OCI-LY7 (cell line): ENCODE measurements at regions not wholly inside any gene's neighbourhood (a gene's known extent, or its start where the extent isn't known, plus 50 kb on each side); places are given as distances from the start of the nearest gene placed in this dataset.
"Not testable (repeated sequence)": the region's sequence is repeated elsewhere in the genome, so short reads cannot be mapped to it uniquely, and the experiment has no call there.

ENCODE experiments used
- BruUV-seq: library from RNA; stranded (reverse); fragments of 400-500 nt; replicated peaks from 2 replicates; lab custom pipeline; 2021; lab: Mats Ljungman, UMichigan
- CTCF ChIA-PET: fragments of 300-600 bp; sonication (Branson Sonifier 250); formaldehyde crosslinking; loops from one replicate; lab custom pipeline; 2022; ENCODE audit warnings: antibody characterized with exemption; ENCODE audit not compliant: unreplicated experiment; lab: Charles Lee
- POLR2A ChIA-PET: fragments of 300-600 bp; sonication (Branson Sonifier 250); formaldehyde crosslinking; loops from one replicate; lab custom pipeline; 2022; ENCODE audit warnings: antibody characterized with exemption; lab: Charles Lee
- DNase-seq: peaks from one replicate; pipeline ENCODE4 v3.0.0-alpha.2; 2015; ENCODE audit warnings: low spot score
- H2AFZ ChIP-seq: fragments of 200-600 bp; sonication (generic), shearing (Covaris generic); 2 replicates; pipeline ENCODE4 v1.6.1; 2014; ENCODE audit warnings: mild to moderate bottlenecking, antibody characterized with exemption, low read length, moderate library complexity
- H3K27ac ChIP-seq: fragments of 200-600 bp; sonication (generic); 2 replicates; pipeline ENCODE4 v1.5.1; 2014; ENCODE audit warnings: mixed run types, low read depth, mild to moderate bottlenecking, moderate library complexity, low read length, inconsistent platforms; ENCODE audit not compliant: poor library complexity, severe bottlenecking
- H3K36me3 ChIP-seq: fragments of 200-600 bp; sonication (generic); 2 replicates; pipeline ENCODE4 v1.6.1; 2014; ENCODE audit warnings: mild to moderate bottlenecking, antibody characterized with exemption, low read length, moderate library complexity, mixed read lengths; ENCODE audit not compliant: insufficient read depth
- H3K4me1 ChIP-seq: fragments of 200-600 bp; sonication (generic); 2 replicates; pipeline ENCODE4 v1.5.1; 2014; ENCODE audit warnings: mild to moderate bottlenecking, low read length; ENCODE audit not compliant: insufficient read depth, poor library complexity, severe bottlenecking
- H3K4me2 ChIP-seq: fragments of 200-600 bp; sonication (generic); 2 replicates; pipeline ENCODE4 v1.6.1; 2014; ENCODE audit warnings: mild to moderate bottlenecking, low read length
- H3K4me3 ChIP-seq: fragments of 200-600 bp; sonication (generic); 2 replicates; pipeline ENCODE4 v1.5.1; 2014; ENCODE audit warnings: mild to moderate bottlenecking, low read depth, low read length; ENCODE audit not compliant: poor library complexity, severe bottlenecking
- H3K79me2 ChIP-seq: fragments of 200-600 bp; sonication (generic); 2 replicates; pipeline ENCODE4 v1.6.1; 2016; ENCODE audit warnings: low read depth, mild to moderate bottlenecking, low read length, moderate library complexity, mixed read lengths; ENCODE audit not compliant: insufficient read depth
- H3K9me2 ChIP-seq: fragments of 200-600 bp; sonication (generic); 2 replicates; pipeline ENCODE4 v1.6.1; 2016; ENCODE audit warnings: mild to moderate bottlenecking, low read length, mixed read lengths; ENCODE audit not compliant: insufficient read depth
- H3K9me3 ChIP-seq: fragments of 200-600 bp; sonication (generic); 2 replicates; pipeline ENCODE4 v1.6.1; 2014; ENCODE audit warnings: mild to moderate bottlenecking, mixed run types, low read length, mixed read lengths
- H4K20me1 ChIP-seq: fragments of 200-600 bp; sonication (generic); 2 replicates; pipeline ENCODE4 v1.6.1; 2014; ENCODE audit warnings: mild to moderate bottlenecking, antibody characterized with exemption, low read length, moderate library complexity, mixed read lengths; ENCODE audit not compliant: insufficient read depth
- EZH2phosphoT487 ChIP-seq: fragments of 200-600 bp; sonication (generic); IDR thresholded peaks from 2 replicates; pipeline ENCODE4 v1.6.1; 2018; ENCODE audit warnings: low read depth, borderline replicate concordance, mild to moderate bottlenecking, mixed run types, antibody characterized with exemption, low read length, moderate library complexity, mixed read lengths
- intact Hi-C: fragments of 100-400 bp; cut with micrococcal nuclease; formaldehyde crosslinking; loops from one replicate; pipeline ENCODE4 v1.10.0; 2022; ENCODE audit not compliant: unreplicated experiment
- TF ChIP-seq, protein P1 (sequence below): fragments of 200-600 bp; sonication (generic); conservative IDR thresholded peaks from 2 replicates; pipeline ENCODE4 v1.5.1; 2014; ENCODE audit warnings: mild to moderate bottlenecking, antibody characterized with exemption, low read length, moderate library complexity, mixed read lengths

DNA sequence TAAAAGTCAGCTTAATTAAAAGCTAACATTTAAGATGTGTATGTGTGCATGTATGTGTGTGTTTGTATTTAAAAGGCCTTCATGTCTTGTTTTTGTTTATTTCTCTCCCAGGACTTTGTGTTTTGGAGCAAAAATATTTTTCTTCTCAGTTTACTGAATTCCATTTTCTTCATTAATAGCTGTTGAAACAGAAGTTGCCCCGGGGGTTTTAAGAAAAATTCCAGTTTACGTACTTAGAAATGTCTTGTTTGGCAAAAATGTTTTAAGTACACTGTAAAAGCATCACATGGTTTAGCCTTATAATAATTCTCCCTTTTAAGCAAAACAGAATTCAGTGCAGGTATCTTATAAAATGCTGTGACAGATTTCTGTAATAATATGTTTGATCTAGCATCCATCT, 1233.0 kb upstream of the NRXN1 start:
- Histone ChIP-seq H3K9me2 (no peaks in the 10 kb centered on the region), H3K36me3 (no peaks in the 10 kb centered on the region), H2AFZ (peak overlapping the region; percentile 52; the same call in 1 of the 2 replicates), H4K20me1 (no peaks in the 10 kb centered on the region), H3K4me2 (peak overlapping the region; percentile 7; the same call in 1 of the 2 replicates), H3K4me1 (peaks cover 18% of the 10 kb centered on the region), H3K27ac (peak overlapping the region; percentile 49), H3K4me3 (no peak overlapping the region), H3K79me2 (no peaks in the 10 kb centered on the region), H3K9me3 (no peaks in the 10 kb centered on the region)
- TF ChIP-seq, protein P1, sequence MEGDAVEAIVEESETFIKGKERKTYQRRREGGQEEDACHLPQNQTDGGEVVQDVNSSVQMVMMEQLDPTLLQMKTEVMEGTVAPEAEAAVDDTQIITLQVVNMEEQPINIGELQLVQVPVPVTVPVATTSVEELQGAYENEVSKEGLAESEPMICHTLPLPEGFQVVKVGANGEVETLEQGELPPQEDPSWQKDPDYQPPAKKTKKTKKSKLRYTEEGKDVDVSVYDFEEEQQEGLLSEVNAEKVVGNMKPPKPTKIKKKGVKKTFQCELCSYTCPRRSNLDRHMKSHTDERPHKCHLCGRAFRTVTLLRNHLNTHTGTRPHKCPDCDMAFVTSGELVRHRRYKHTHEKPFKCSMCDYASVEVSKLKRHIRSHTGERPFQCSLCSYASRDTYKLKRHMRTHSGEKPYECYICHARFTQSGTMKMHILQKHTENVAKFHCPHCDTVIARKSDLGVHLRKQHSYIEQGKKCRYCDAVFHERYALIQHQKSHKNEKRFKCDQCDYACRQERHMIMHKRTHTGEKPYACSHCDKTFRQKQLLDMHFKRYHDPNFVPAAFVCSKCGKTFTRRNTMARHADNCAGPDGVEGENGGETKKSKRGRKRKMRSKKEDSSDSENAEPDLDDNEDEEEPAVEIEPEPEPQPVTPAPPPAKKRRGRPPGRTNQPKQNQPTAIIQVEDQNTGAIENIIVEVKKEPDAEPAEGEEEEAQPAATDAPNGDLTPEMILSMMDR: no peak
- no peak for TF ChIP-seq EZH2phosphoT487
- CTCF ChIA-PET: no interaction called here
- POLR2A ChIA-PET: interaction anchor here (1.1 to 1.9 kb wide), 2 partner anchors 8 to 13 kb away, joined by 3 to 4 read pairs; no protein-coding TSS in a partner anchor
- no peak for DNase-seq
- BruUV-seq: no TSS peak
- intact Hi-C loops: no loop called here

DNA sequence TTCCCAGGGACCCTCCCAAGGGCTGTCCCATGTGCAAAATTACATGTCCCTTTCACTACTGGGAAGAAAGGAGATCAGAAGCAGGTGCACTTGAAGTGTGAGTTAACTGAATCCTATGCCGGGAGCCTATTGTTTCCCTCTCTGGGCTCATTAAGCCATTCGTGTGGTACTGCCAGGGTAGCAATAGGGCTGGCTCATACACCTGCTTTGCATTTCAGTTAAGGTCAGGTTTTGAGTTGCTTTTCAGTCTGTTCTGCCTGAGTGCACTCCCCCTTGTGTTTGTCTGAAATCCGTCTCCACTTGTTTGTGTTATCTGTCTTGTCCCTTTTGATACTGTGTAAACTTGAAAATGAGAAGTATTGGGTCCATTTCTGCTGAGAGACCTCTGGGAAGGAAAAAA, 1232.6 kb upstream of the NRXN1 start:
- no TSS peak for BruUV-seq
- peak overlapping the region; percentile 52; the same call in 1 of the 2 replicates for H2AFZ ChIP-seq
- peak; percentile 66 for DNase-seq
- no peaks in the 10 kb centered on the region for H3K36me3 ChIP-seq
- peaks cover 18% of the 10 kb centered on the region for H3K4me1 ChIP-seq
- TF ChIP-seq EZH2phosphoT487: no peak
- TF ChIP-seq, protein P1: no peak
- H4K20me1 ChIP-seq: no peaks in the 10 kb centered on the region
- no peaks in the 10 kb centered on the region for H3K79me2 ChIP-seq
- ChIA-PET CTCF (no interaction called here), POLR2A (interaction anchor here (1.1 to 1.9 kb wide), 2 partner anchors 9 to 12 kb away, joined by 3 to 4 read pairs; no protein-coding TSS in a partner anchor)
- H3K9me2 ChIP-seq: no peaks in the 10 kb centered on the region
- peak overlapping the region; percentile 7; the same call in 1 of the 2 replicates for H3K4me2 ChIP-seq
- intact Hi-C loops: no loop called here
- H3K4me3 ChIP-seq: no peak overlapping the region
- H3K27ac ChIP-seq: peak overlapping the region; percentile 49
- no peaks in the 10 kb centered on the region for H3K9me3 ChIP-seq

DNA sequence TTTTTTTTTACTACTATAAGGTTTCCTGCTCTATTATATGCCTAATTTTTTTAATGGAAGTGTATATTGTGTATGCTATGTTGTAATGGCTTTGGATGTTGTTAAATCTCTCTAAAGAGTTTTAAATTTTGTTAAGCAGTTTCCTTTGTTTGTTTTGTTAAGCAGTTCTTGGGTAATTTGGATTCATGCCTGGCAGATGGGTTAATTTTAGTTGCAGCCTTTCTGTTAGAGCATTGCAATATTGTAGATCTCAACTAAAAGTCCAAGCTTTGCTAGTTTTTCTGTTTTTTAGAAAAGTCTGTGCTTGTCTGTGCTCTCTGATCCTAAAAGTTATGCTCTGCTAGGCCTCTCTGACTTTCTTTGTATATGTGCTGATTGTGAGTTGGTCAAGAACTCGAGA, 1229.0 kb upstream of the NRXN1 start:
- Histone ChIP-seq H3K4me3 (no peak overlapping the region), H3K9me2 (no peaks in the 10 kb centered on the region), H3K4me1 (peaks cover 18% of the 10 kb centered on the region), H4K20me1 (no peaks in the 10 kb centered on the region), H3K27ac (no peak overlapping the region), H3K4me2 (no peak overlapping the region), H3K79me2 (no peaks in the 10 kb centered on the region), H2AFZ (no peak overlapping the region), H3K36me3 (no peaks in the 10 kb centered on the region), H3K9me3 (no peaks in the 10 kb centered on the region)
- no peak for DNase-seq
- no TSS peak for BruUV-seq
- intact Hi-C loops: no loop called here
- POLR2A ChIA-PET: no interaction called here
- no peak for TF ChIP-seq EZH2phosphoT487
- TF ChIP-seq, protein P1: no peak
- CTCF ChIA-PET: no interaction called here

DNA sequence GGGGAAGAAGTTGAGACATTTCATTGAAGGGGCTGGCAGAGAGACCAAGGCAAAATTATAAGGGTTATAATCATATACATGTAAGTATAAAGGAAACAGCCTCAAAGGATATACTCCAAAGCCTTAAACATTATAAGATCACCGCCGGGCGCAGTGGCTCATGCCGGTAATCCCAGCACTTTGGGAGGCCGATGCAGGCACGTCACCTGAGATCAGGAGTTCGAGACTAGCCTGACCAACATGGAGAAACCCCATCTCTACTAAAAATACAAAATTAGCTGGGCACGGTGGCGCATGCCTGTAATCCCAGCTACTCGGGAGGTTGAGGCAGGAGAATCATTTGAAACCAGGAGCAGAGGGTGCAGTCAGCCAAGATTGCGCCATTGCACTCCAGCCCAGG, 1227.0 kb upstream of the NRXN1 start:
- H2AFZ ChIP-seq, H3K9me3 ChIP-seq, CTCF ChIA-PET, H3K9me2 ChIP-seq, H3K79me2 ChIP-seq, H3K27ac ChIP-seq, DNase-seq, H3K4me3 ChIP-seq, intact Hi-C loops, BruUV-seq, H3K4me1 ChIP-seq, H3K4me2 ChIP-seq, H4K20me1 ChIP-seq, H3K36me3 ChIP-seq: not testable (repeated sequence)
- POLR2A ChIA-PET: interaction anchor here (0.6 to 0.7 kb wide), 2 partner anchors 29 to 552 kb away, joined by 3 to 4 read pairs; no protein-coding TSS in a partner anchor
